GM21367 (cell line): ENCODE measurements at regions not wholly inside any gene's neighbourhood (a gene's known extent, or its start where the extent isn't known, plus 50 kb on each side); places are given as distances from the start of the nearest gene placed in this dataset.

Experiments
- ATAC-seq: cut with Tn5 transposase; IDR thresholded peaks from one replicate; pipeline ENCODE4 v1.9.1; 2021; ENCODE audit not compliant: unreplicated experiment

GRCh38 chr10:131658476-131659110, 242.2 kb upstream of the PPP2R2D start:
- ATAC-seq, result no peak

- ATAC-seq, result no peak
Measured at GRCh38 chr10:131660427-131660826, 240.4 kb upstream of the PPP2R2D start.

- ATAC-seq, result no peak
Measured at GRCh38 chr10:131662851-131663250, 238.0 kb upstream of the PPP2R2D start.

GRCh38 chr10:131663351-131663750, 237.5 kb upstream of the PPP2R2D start:
- no peak for ATAC-seq

- ATAC-seq, result no peak
Measured at GRCh38 chr10:131666091-131666490, 234.7 kb upstream of the PPP2R2D start.

GRCh38 chr10:131667047-131667446, 233.8 kb upstream of the PPP2R2D start:
- ATAC-seq, result no peak

- ATAC-seq, result no peak
Measured at GRCh38 chr10:131667561-131667960, 233.2 kb upstream of the PPP2R2D start.

GRCh38 chr10:131668903-131669302, 231.9 kb upstream of the PPP2R2D start:
- ATAC-seq, result no peak

- ATAC-seq, result no peak
Measured at GRCh38 chr10:131669838-131670237, 231.0 kb upstream of the PPP2R2D start.

GRCh38 chr10:131670341-131670740, 230.5 kb upstream of the PPP2R2D start:
- ATAC-seq, result no peak

- ATAC-seq, result no peak
Measured at GRCh38 chr10:131673396-131673795, 227.4 kb upstream of the PPP2R2D start.

GRCh38 chr10:131674130-131674529, 226.7 kb upstream of the PPP2R2D start:
- no peak for ATAC-seq

GRCh38 chr10:131675104-131675503, 225.7 kb upstream of the PPP2R2D start:
- no peak for ATAC-seq

- no peak for ATAC-seq
Measured at GRCh38 chr10:131676046-131676799, 224.6 kb upstream of the PPP2R2D start.

GRCh38 chr10:131676800-131677421, 223.9 kb upstream of the PPP2R2D start:
- no peak for ATAC-seq

GRCh38 chr10:131677671-131678070, 223.1 kb upstream of the PPP2R2D start:
- no peak for ATAC-seq

GRCh38 chr10:131678171-131678570, 222.6 kb upstream of the PPP2R2D start:
- no peak for ATAC-seq

GRCh38 chr10:131678613-131679012, 222.2 kb upstream of the PPP2R2D start:
- no peak for ATAC-seq

GRCh38 chr10:131679926-131680325, 220.9 kb upstream of the PPP2R2D start:
- no peak for ATAC-seq

- no peak for ATAC-seq
Measured at GRCh38 chr10:131681122-131681521, 219.7 kb upstream of the PPP2R2D start.

GRCh38 chr10:131681656-131682055, 219.2 kb upstream of the PPP2R2D start:
- no peak for ATAC-seq

- no peak for ATAC-seq
Measured at GRCh38 chr10:131682271-131682962, 218.4 kb upstream of the PPP2R2D start.
